ENCODE measurements at regions not wholly inside any gene's neighbourhood (a gene's known extent, or its start where the extent isn't known, plus 50 kb on each side); places are given as distances from the start of the nearest gene placed in this dataset.
"Not testable (repeated sequence)": the region's sequence is repeated elsewhere in the genome, so short reads cannot be mapped to it uniquely, and the experiment has no call there.

DNA sequence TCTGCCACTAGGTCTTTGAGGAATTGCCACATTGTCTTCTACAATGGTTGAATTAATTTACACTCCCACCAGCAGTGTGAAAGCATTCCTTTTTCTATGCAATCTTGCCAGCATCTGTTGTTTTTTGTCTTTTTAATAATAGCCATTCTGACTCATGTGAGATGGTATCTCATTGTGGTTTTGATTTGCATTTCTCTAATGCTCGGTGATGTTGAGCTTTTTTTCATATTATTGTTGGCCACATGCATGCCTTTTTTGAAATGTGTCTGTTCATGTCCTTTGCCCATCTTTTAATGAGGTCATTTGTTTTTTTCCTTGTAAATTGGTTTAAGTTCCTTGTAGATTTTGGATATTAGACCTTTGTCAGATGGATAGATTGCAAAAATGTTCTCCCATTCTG, 661.8 kb downstream of the GLUD2 start:
- DNase-seq, result not testable (repeated sequence)

DNA sequence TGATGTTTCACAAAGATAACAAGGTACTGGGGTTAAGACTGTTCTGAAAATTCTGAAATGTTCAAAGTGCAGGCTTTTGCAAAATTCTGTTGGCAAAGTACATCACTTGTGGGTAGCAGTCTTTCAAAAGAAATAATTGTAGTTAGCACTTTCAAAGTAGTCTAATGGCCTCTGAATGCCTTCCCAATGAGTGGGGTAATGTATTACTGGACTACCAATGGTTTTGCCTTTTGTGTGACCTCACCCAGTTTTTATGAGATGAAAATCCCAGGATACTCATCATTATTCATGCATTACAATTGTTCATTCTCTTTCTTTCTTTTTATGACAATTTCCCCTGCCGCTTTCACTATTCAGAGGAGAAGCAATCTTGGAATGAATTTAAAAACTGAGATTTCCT, 686.1 kb downstream of the GLUD2 start:
- no peak for DNase-seq

DNA sequence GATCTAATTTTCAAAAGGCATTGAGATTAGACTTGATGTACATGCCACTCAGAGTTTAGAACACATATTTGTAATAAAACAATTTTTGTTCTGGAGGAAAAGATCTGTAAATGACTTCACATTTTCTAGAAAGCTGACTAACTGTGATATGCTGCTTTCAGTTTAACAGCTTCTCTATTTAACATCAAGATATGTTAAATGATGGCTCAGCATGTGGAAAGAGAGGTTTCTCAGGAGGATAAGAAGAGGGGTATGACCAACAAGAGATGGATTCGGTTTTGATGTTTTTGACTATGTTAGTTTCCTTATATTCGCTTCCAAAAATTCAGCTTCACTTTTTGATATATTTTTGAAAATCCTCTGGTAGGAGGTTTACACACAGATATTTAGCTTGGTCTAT, 698.7 kb downstream of the GLUD2 start:
- no peak for DNase-seq

DNA sequence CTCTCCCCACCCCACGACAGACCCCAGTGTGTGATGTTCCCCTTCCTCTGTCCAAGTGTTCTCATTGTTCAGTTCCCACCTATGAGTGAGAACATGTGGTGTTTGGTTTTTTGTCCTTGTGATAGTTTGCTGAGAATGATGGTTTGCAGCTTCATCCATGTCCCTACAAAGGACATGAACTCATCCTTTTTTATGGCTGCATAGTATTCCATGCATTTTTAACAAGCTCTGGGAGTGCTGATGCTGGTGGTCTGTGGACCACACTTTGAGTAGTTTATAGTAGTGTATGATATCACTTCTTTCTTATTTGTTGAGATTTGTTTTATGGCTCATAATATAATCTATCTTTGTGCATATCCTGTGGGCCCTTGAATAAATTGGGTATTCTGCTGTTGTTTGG, 706.2 kb downstream of the GLUD2 start:
- not testable (repeated sequence) for DNase-seq

DNA sequence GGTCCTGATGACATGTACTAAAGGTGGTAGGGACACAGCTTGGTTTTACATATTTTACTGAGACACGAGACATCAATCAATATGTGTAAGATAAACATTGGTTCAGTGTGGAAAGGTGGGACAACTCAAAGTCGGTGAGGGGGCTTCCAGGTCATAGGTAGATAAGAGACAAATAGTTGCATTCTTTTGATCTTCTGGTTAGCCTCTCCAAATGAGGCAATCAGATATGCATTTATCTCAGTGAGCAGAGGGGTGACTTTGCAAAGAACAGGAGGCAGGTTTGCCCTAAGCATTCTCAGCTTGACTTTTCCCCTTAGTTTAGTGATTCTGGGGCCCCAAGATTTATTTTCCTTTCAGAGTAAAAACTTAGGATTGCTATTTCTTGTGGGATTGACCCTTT, 706.9 kb downstream of the GLUD2 start:
- DNase-seq, result no peak

DNA sequence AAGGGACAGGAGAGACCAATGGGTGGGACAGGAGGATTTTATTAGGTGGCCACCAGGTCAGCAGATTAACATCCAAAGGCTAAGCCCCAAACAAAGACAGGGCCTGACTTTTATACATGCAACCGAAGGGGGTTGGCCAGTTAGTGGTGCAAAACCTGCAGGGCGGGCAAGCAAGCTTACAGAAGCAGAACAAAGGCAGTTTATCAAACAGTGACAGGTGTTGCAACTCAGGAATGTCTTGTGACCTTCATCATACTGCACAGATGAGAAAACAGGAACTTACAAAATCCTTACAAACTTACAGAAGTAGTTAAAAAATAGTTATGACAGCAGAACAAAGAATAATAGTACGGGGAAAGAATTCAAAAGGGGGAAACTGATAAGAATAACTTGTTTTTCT, 708.1 kb downstream of the GLUD2 start:
- DNase-seq, result no peak

DNA sequence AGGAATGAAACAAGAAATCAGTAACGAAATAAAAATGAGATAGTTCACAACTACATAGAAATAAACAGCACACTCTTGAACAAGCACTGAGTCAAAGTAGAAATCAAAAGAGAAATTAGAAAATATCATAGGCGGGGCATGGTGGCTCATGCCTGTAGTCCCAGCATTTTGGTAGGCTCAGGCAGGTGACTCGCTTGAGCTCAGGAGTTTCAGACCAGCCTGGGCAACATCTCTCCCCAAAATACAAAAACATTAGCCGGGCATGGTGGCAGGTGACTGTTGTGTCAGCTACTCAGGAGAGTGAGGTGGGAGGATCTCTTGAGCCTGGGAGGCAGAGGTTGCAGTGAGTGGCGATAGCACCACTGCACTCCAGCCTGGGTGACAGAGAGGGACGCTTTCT, 714.4 kb downstream of the GLUD2 start:
- no peak for DNase-seq

DNA sequence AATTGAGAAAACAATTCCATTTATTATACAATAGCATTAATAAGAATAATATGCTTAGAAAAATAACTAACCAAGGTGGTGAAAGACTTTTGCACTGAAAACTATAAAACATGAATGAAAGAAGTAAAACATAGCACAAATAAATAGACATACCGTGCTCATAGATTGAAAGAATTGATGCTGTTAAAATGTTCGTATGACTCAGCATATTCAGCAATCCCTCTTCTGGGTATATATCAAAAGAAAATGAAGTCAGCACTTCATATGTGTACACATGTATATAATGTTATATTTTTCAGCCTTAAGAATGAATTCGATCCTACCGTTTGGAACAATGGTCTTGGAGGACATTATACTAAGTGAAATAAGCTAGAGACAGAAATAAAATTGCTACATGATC, 716.3 kb downstream of the GLUD2 start:
- DNase-seq, result no peak

DNA sequence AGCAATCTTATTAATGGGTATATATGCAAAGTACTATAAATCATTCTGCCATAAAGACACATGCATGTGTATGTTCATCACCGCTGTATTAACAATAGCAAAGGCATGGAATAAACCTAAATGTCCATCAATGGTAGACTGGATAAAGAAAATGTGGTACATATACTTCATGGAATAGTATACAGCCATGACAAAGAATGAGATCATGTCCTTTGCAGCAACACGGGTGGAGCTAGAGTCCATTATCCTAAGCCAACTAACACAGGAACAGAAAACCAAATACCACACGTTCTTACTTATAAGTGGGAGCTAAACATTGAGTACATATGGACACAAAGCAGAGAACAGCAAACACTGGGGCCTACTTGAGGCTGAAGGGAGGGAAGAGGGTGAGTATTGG, 720.8 kb downstream of the GLUD2 start:
- DNase-seq, result not testable (repeated sequence)

DNA sequence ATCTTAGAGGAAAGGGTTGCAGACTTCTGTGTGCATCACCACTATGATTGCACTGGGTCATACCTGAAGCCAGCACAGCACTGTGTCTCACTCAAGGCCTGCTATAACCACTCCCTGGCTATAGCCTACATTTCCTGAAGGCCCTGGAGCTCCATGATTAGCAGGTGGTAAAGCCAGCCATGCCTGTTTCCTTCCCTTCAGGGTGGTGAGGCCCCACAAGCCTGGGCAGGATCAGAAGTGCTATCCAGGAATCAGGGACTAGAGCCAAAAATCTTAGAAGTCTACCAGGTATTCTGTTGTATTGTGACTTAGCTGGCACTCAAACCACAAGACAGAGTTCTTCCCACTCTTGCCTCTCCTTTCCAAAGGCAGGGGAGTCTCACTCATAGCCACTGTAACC, 734.6 kb downstream of the GLUD2 start:
- no peak for DNase-seq

DNA sequence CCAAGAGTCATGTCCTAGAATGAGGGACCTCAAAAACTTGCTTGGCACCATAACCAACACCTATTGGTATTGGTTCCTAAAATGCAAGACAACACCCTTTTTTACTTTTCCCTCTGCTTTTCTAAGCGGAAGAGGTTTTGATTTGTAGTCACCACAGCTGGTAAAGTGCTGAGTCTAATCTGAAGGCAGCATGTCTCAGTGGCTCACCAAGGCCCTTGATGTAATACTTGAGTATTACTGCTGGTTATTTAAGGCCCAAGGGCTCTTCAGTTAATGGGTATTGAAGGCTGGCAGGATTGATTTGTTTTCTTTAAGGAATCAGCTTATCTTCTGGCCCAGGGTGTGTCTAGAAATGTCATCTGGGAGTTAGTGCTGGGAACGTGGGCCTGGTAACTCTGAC, 735.1 kb downstream of the GLUD2 start:
- no peak for DNase-seq

DNA sequence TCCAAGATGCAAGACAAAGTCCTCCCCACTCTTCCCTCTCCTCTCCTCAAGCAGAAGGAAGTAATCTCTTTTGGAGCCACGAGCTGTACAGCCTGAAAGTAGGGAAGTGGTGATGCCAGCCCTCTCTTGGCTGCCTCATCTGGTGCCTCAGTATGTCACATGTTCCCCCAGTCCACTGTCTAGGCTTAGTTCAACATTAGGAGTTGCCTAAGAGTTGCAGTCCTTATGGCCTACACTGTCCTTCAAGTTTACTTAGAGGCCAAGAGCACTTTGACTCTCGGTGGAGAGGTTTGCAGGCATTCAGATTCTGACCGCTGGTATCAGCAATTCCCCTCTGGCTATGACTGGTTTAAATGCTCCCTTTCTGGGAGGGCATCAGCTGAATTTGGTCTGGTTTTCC, 735.6 kb downstream of the GLUD2 start:
- no peak for DNase-seq

DNA sequence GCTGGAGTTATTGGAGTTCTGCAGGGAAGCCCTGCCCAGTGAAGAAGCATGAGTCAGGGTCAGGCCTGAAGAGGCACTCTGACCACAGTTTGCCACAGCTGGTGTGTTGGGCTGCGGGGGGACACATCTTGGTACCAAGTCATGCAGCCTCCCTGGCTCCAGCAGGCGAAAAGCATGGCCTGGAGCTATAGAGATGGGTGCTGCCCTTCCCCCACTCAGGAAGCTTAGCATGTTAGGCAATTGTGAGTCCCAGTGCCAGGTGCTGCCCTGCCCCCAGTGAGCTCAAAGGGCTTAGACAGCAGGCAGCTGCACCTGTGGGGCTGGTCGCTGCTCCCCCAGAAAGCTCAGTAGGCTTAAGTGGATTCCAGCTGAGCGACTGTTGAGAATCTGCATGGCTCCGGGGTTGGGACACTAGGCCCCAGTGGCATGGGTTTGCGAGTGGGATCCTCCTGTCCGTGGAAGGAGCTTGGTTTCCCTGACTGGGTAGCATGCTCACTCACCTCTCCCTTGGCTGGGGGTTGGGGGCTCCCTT, 755.5 kb downstream of the GLUD2 start:
- DNase-seq, result no peak

DNA sequence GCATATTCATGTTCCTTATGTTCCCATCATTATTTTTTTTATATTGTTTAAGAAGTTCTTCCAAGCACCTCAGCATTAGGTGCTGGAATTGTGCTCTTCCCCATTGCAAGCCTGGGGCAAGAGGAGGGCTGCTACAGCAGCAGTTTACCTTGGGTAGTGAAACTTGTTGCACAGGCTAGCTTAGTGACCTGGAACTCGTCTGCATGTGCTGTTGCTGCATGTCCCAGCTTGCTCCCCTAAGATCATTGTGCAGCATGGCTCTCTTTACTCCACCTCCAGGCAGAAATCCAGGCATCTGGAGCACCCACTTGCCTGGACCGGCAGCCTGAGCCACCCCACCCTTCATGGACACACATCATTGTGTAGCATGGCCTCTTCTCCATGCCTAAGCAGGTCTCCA, 776.0 kb downstream of the GLUD2 start:
- no peak for DNase-seq

DNA sequence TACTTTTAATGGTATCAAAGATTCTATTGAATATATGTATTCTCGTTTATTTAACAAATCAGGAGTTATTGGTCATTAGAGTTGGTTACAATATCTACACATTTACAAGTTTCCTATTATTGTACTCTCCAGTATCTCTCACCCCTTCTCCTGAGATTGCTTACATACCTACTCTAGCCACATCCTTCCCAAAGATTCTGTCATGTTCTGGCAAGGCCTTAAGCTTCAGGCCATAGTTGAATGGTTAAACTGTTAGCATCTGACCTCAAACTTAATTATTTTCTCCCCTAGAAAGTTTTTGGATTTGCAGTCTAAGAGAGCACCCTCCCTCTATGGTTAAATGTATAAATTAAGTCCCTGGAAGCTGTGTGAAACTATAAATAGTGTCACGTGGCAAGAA, 784.2 kb downstream of the GLUD2 start:
- DNase-seq, result no peak

DNA sequence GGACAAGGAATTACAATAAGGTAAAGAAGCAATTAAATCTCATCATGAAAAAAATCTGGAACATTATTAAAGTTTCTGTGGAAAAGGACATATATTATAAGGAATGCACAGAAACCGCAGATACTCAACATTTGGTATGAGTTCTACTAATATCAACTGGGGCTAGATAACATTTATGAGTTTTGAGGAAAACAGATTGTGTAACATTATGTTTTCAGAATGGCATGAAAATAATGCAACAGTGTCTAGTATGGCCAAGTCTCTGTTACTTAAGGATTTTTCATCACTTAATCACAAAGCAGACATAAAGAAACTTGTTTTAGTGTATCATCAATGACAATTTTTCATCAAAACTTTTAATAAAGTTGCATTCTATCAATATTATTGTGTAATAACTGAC, 785.0 kb downstream of the GLUD2 start:
- DNase-seq, result no peak

DNA sequence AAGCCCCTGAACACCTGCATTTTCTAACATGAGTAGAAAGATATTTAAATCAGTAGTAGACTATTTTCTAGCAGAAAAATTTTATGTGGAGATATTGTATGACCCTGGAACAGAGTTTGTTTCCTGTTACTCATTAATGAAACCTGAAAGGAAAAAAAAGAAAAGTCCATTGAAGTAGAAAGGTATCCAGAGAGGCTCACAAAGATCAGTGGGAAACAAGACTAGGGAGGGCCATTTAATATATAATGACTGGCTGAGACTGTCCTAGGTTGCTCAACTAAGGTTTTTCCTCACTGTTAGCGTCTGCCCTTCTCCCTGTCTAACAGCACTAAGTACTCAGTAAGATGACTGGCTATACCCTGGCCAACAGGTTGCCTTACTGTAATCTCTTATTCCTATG, 788.6 kb downstream of the GLUD2 start:
- no peak for DNase-seq

DNA sequence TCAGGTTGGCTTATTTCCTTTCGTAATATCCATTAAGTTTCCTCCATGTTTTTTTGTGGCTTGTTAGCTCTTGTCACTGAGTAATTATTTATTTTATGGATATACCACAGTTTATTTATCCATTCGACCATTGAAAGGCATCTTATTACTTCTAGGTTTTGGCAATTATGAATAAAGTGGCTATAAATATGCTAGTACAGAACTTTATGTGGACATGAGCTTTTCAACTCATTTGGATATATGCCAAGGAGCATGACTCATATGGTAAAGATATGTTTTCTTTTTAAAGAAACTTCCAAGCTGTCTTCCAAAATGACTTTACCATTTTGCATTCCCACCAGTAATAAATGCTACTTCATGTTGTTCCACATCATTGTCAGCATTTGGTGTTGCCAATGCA, 803.6 kb downstream of the GLUD2 start:
- DNase-seq, result no peak

DNA sequence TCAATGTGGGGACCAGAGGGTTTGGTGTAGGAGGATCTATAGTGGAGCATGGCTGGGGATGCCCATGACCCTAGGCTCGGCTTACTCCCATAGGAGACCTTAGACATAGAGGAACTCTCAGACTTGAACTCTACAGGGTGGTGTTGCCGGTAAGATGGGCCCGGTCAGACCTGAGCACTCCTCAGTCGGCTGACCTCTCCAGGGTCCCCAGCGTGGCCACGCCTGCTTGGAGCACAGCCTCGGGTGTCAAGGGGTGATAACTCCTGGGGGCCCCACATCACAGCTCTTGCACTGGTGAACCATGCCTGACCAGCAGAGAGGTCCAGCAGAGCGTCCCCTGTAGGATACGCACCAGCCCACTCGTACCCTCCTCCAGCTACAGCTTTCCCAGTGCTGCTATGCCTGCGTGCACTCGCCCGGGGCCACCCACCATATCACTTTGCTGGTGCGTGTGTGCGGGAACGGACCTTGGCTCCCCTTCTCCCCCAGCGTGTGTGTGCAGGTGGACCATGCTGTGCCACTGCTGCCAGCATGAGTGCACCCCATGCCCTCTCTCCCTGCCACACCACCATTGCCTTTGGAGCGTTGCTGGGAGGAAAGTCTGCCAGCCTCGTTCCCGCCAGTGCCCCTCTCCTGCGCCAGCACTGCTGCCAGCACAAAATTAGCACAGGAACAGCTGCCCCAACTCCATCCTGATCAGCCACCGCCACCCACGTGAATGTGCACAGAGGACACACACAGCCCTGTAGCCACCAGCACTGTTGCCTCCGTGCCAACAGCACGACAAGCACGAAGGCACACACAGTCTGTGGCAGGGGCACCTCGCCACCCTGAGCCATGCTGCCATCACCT, 806.6 kb downstream of the GLUD2 start:
- DNase-seq, result no peak

DNA sequence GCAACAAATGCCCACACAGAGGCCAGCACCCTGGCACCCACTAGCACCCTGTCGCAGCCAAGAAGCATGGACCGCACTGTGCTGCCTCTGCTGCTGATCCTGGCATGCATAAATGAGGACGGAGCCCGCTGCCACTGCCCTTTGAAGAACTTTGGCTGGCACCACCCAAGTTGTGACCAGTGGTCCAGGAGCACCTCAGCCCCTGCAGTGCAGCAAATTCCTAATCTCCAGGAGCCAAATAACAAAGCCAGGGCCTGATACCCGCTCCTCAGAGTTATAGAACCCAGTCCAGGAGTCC, 807.2 kb downstream of the GLUD2 start:
- DNase-seq, result no peak

DNA sequence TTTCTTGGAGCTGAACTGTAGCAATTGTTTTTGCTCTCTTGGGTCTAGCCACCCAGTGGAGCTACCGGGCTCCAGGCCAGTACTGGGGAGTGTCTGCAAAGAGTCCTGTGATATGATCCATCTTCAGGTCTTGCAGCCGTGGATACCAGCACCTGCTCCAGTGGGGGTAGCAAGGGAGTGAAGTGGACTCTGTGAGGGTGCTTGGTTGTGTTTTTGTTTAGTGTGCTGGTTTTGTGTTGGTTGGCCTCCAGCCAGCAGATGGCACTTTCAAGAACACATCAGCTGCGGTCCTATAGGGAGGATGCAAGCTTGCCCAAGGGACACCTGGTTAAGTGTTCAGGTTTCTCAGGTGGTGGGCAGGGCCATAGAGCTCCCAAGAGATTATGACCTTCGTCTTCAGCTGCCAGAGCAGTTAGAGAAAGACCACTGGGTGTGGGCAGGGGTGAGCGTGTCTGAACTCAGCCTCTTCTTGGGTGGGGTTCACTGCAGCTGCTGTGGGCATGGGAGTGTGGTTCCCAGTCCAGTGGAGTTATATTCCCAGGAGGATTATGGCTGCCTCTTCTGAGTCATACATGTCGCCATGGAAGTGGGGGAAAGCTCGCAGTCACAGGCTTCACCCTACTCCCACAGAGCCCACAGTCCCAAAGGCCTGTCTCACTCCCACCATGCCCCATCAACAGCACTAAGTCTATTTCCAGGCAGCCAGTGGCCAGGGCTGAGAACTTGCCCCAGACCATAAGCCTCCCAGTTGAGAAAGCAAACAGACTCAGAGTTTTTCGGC, 811.6 kb downstream of the GLUD2 start:
- no peak for DNase-seq

DNA sequence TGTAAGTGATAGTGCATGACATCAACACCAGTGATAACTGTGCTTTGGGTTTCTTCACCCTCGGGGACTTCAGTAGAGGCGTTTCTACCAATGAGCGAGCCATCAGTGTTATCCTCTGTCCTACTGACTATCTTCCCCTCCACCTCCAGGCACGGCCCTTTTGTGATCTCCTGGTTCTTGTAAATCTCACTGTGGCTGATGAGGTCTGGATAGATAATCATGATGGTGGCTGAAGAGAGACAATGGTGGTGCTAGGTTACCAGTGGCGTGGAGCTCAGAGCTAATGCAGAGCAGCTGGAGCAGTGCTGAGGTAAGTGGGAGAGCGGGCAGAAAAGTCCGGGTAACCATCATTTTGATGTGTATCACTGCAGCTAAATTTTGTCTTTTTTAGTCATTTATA, 816.6 kb downstream of the GLUD2 start:
- DNase-seq, result no peak

DNA sequence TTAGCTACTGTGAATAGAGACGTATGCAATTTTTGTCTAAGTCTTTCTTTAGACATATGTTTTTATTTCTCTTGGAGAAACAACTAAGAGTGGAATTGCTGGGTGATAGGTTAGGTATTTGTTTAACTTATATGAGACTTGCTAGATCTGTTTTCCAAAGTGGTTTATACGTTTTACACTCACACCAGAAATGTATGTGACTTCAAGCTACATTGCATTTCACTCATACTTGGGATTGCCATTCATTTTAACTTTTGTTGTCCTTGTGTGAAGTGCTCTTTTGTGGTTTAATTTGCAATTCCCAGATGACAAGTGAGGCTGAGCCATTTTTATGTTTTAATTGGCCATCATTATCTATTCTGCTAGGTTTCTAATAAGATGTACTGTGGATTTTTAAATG, 817.2 kb downstream of the GLUD2 start:
- DNase-seq, result no peak

DNA sequence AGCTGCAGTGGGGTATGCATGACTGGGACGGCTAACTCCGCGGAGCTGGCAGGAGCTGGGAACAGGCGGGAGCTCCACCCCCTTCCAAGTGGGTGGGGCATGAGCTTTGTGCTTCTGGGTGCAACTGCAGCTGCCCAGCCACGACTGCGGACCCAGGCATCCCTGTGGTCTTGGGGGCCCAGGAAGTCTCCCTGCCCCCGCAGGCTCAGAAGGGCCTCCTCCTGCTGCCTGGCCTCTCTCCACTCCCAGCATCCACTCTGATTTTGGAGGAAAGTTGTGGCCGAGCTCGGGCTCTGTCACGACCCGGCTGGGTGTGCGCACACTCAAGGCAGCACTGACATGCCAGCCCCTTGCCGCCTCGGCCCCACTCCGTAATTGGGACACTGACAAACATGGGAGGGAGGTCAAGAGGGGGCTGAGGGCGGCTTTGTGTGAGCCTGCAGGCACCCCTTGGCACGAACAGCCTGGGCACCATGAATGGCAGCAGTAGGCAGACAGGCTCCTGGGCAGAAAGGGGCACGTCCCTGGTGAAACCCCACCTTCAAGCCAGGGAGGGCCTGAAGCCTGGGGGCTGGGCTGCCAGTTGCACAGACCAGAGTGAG, 822.6 kb downstream of the GLUD2 start:
- DNase-seq, result no peak
